GM12892 (cell line): ENCODE measurements at regions not wholly inside any gene's neighbourhood (a gene's known extent, or its start where the extent isn't known, plus 50 kb on each side); places are given as distances from the start of the nearest gene placed in this dataset.

Source experiments
- POLR2A ChIP-seq: IDR thresholded peaks from 2 replicates; pipeline ENCODE4 v1.6.1; 2011; ENCODE audit warnings: low read depth, low read length, control low read depth
- TAF1 ChIP-seq: IDR thresholded peaks from 2 replicates; pipeline ENCODE4 v1.6.1; 2011; ENCODE audit warnings: low read depth, mild to moderate bottlenecking, control low read depth, low read length, borderline replicate concordance

- TF ChIP-seq POLR2A (no peak), TAF1 (no peak)
Measured at GRCh38 chr13:80274643-80275042, 66.3 kb downstream of the SPRY2 start.
